Sigmoid colon (tissue), 3 donors: ENCODE measurements at regions not wholly inside any gene's neighbourhood (a gene's known extent, or its start where the extent isn't known, plus 50 kb on each side); places are given as distances from the start of the nearest gene placed in this dataset.

Experiments
- POLR2A ChIP-seq, 2 donors: fragments of 450-650 bp; IDR thresholded peaks; one replicate each; pipeline ENCODE4 v1.6.1; 2016; ENCODE audit warnings: antibody characterized with exemption in 2 of 2, mild to moderate bottlenecking in 2 of 2, moderate library complexity in 2 of 2
- TF ChIP-seq, protein P1 (sequence below), 4 experiments: fragments of 450-650 bp in 3 of 4; fragments of 200-600 bp in 1 of 4; IDR thresholded peaks; one replicate each; pipeline ENCODE4 v1.5.1; 2016 to 2019; ENCODE audit warnings: antibody characterized with exemption in 4 of 4, mild to moderate bottlenecking in 3 of 4, moderate library complexity in 2 of 4

DNA sequence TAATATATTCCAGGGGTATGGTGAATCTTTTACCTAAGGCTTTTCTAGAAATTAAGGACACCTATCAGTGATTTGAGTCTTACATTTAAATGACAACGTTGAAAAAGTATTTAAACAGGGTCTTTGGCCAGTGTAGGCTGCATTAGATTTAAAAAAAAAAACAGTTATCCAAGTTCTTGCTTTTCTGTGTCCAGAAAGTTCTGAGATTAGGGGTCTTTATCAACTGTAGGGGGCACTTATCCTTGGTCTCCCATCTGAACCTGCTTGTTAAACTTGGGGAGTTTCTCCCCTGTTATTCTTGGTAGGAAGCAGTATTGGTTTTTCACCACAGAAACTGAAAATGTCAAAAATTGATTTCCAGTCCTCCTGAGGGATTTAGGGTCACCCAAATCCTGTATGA lies 155.9 kb upstream of the ZNF217 start:
- no peak for TF ChIP-seq POLR2A (IDR thresholded peaks at IDR 0.05)
- TF ChIP-seq, protein P1, sequence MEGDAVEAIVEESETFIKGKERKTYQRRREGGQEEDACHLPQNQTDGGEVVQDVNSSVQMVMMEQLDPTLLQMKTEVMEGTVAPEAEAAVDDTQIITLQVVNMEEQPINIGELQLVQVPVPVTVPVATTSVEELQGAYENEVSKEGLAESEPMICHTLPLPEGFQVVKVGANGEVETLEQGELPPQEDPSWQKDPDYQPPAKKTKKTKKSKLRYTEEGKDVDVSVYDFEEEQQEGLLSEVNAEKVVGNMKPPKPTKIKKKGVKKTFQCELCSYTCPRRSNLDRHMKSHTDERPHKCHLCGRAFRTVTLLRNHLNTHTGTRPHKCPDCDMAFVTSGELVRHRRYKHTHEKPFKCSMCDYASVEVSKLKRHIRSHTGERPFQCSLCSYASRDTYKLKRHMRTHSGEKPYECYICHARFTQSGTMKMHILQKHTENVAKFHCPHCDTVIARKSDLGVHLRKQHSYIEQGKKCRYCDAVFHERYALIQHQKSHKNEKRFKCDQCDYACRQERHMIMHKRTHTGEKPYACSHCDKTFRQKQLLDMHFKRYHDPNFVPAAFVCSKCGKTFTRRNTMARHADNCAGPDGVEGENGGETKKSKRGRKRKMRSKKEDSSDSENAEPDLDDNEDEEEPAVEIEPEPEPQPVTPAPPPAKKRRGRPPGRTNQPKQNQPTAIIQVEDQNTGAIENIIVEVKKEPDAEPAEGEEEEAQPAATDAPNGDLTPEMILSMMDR (IDR thresholded peaks at IDR 0.05): no peak
